BLaER1 treated with 17β-estradiol and CSF1 and Interleukin-3, amounts not matched to agents 10 nM and 100 nM (cell line): ENCODE measurements at regions not wholly inside any gene's neighbourhood (a gene's known extent, or its start where the extent isn't known, plus 50 kb on each side); places are given as distances from the start of the nearest gene placed in this dataset.

Experiments used
- H3K27ac ChIP-seq, 11 experiments: shearing (Covaris generic); formaldehyde crosslinking; 2 replicates each; pipeline ENCODE4 v1.8.1; 2022
- H3K27me3 ChIP-seq, 11 experiments: shearing (Covaris generic); formaldehyde crosslinking; 2 replicates each; pipeline ENCODE4 v1.8.1; 2022
- H3K36me3 ChIP-seq, 11 experiments: shearing (Covaris generic); formaldehyde crosslinking; 2 replicates each; pipeline ENCODE4 v1.8.1; 2022
- H3K4me1 ChIP-seq, 10 experiments: shearing (Covaris generic); formaldehyde crosslinking; 2 replicates each; pipeline ENCODE4 v1.8.1; 2022
- H3K4me2 ChIP-seq, 11 experiments: shearing (Covaris generic); formaldehyde crosslinking; 2 replicates each; pipeline ENCODE4 v1.8.1; 2022
- H3K4me3 ChIP-seq, 10 experiments: shearing (Covaris generic); formaldehyde crosslinking; 2 replicates each; pipeline ENCODE4 v1.8.1; 2022
- H3K9ac ChIP-seq, 11 experiments: shearing (Covaris generic); formaldehyde crosslinking; 2 replicates each; pipeline ENCODE4 v1.8.1; 2022
- H3K9me3 ChIP-seq, 11 experiments: shearing (Covaris generic); formaldehyde crosslinking; replicated peaks in 1 of 11; 2 replicates each; pipeline ENCODE4 v1.8.1; 2022
- H4K20me1 ChIP-seq, 11 experiments: shearing (Covaris generic); formaldehyde crosslinking; 2 replicates each; pipeline ENCODE4 v1.8.1; 2022
- Cebpa-rat ChIP-seq, 11 experiments: shearing (Covaris generic); IDR thresholded peaks; 2 replicates each; pipeline ENCODE4 v1.8.1; 2022

- no peaks in the 10 kb centered on the region for H4K20me1 ChIP-seq
- no peaks in the 10 kb centered on the region for H3K9me3 ChIP-seq
- no peaks in the 10 kb centered on the region for H3K36me3 ChIP-seq
- H3K4me1 ChIP-seq: no peaks in the 10 kb centered on the region
- no peak overlapping the region for H3K4me3 ChIP-seq
- no peak overlapping the region for H3K4me2 ChIP-seq
- H3K9ac ChIP-seq: no peak overlapping the region
- H3K27ac ChIP-seq: no peak overlapping the region
- no peak for TF ChIP-seq Cebpa-rat (IDR thresholded peaks at IDR 0.05)
- H3K27me3 ChIP-seq: no peaks in the 10 kb centered on the region
Measured at GRCh38 chr18:27843783-27844777, 332.9 kb downstream of the CDH2 start.

GRCh38 chr18:27839141-27839540 is 337.8 kb downstream of the CDH2 start:
- H3K4me1 ChIP-seq: no peaks in the 10 kb centered on the region
- H3K9ac ChIP-seq: no peak overlapping the region
- no peaks in the 10 kb centered on the region for H3K9me3 ChIP-seq
- H3K4me2 ChIP-seq: no peak overlapping the region
- H3K4me3 ChIP-seq: no peak overlapping the region
- H3K27me3 ChIP-seq: no peaks in the 10 kb centered on the region
- H4K20me1 ChIP-seq: no peaks in the 10 kb centered on the region
- H3K36me3 ChIP-seq: no peaks in the 10 kb centered on the region
- no peak for TF ChIP-seq Cebpa-rat (IDR thresholded peaks at IDR 0.05)
- no peak overlapping the region for H3K27ac ChIP-seq

GRCh38 chr18:27838225-27838624 is 338.7 kb downstream of the CDH2 start:
- no peak overlapping the region for H3K4me2 ChIP-seq
- H3K4me1 ChIP-seq: no peaks in the 10 kb centered on the region
- no peaks in the 10 kb centered on the region for H3K27me3 ChIP-seq
- no peaks in the 10 kb centered on the region for H4K20me1 ChIP-seq
- no peak overlapping the region for H3K4me3 ChIP-seq
- no peaks in the 10 kb centered on the region for H3K36me3 ChIP-seq
- TF ChIP-seq Cebpa-rat (IDR thresholded peaks at IDR 0.05): no peak
- no peak overlapping the region for H3K9ac ChIP-seq
- no peaks in the 10 kb centered on the region for H3K9me3 ChIP-seq
- H3K27ac ChIP-seq: no peak overlapping the region

GRCh38 chr18:27826101-27826500 is 350.8 kb downstream of the CDH2 start:
- TF ChIP-seq Cebpa-rat (IDR thresholded peaks at IDR 0.05): no peak
- H3K4me1 ChIP-seq: no peaks in the 10 kb centered on the region
- peaks cover 0 to 9% (median 2%) of the 10 kb centered on the region in 11 experiments; a peak in 8 of 22 replicates for H3K9me3 ChIP-seq
- no peak overlapping the region for H3K9ac ChIP-seq
- H3K4me2 ChIP-seq: no peak overlapping the region
- no peak overlapping the region for H3K4me3 ChIP-seq
- no peaks in the 10 kb centered on the region for H3K27me3 ChIP-seq
- H3K27ac ChIP-seq: no peak overlapping the region
- no peaks in the 10 kb centered on the region for H3K36me3 ChIP-seq
- H4K20me1 ChIP-seq: no peaks in the 10 kb centered on the region

- Histone ChIP-seq H4K20me1 (no peaks in the 10 kb centered on the region), H3K9me3 (peaks cover 0 to 9% (median 2%) of the 10 kb centered on the region in 11 experiments; a peak in 8 of 22 replicates), H3K27me3 (no peaks in the 10 kb centered on the region), H3K36me3 (no peaks in the 10 kb centered on the region), H3K4me2 (no peak overlapping the region), H3K9ac (no peak overlapping the region), H3K4me3 (no peak overlapping the region), H3K4me1 (no peaks in the 10 kb centered on the region), H3K27ac (no peak overlapping the region)
- no peak for TF ChIP-seq Cebpa-rat (IDR thresholded peaks at IDR 0.05)
Measured at GRCh38 chr18:27825689-27826088, 351.2 kb downstream of the CDH2 start.

- TF ChIP-seq Cebpa-rat (IDR thresholded peaks at IDR 0.05): no peak
- Histone ChIP-seq H3K4me2 (no peak overlapping the region), H4K20me1 (no peaks in the 10 kb centered on the region), H3K4me3 (no peak overlapping the region), H3K27ac (no peak overlapping the region), H3K9me3 (peaks cover 0 to 9% (median 3%) of the 10 kb centered on the region in 11 experiments; a peak in 9 of 22 replicates), H3K36me3 (no peaks in the 10 kb centered on the region), H3K27me3 (no peaks in the 10 kb centered on the region), H3K9ac (no peak overlapping the region), H3K4me1 (no peaks in the 10 kb centered on the region)
Measured at GRCh38 chr18:27824841-27825681, 351.9 kb downstream of the CDH2 start.

- H3K9ac ChIP-seq: no peak overlapping the region
- H3K4me3 ChIP-seq: no peak overlapping the region
- TF ChIP-seq Cebpa-rat (IDR thresholded peaks at IDR 0.05): no peak
- H3K36me3 ChIP-seq: no peaks in the 10 kb centered on the region
- peaks cover 0 to 3% (median 0%) of the 10 kb centered on the region in 11 experiments; a peak in 1 of 22 replicates for H3K9me3 ChIP-seq
- no peaks in the 10 kb centered on the region for H3K27me3 ChIP-seq
- no peak overlapping the region for H3K4me2 ChIP-seq
- H4K20me1 ChIP-seq: no peaks in the 10 kb centered on the region
- H3K27ac ChIP-seq: no peak overlapping the region
- H3K4me1 ChIP-seq: no peaks in the 10 kb centered on the region
Measured at GRCh38 chr18:27824275-27824674, 352.7 kb downstream of the CDH2 start.

GRCh38 chr18:27823053-27823452 is 353.9 kb downstream of the CDH2 start:
- TF ChIP-seq Cebpa-rat (IDR thresholded peaks at IDR 0.05): no peak
- Histone ChIP-seq H3K36me3 (no peaks in the 10 kb centered on the region), H3K9ac (no peak overlapping the region), H3K9me3 (peaks cover 0 to 3% (median 0%) of the 10 kb centered on the region in 11 experiments; a peak in 1 of 22 replicates), H3K27ac (no peak overlapping the region), H3K4me2 (no peak overlapping the region), H3K4me3 (no peak overlapping the region), H4K20me1 (no peaks in the 10 kb centered on the region), H3K27me3 (no peaks in the 10 kb centered on the region), H3K4me1 (no peaks in the 10 kb centered on the region)

- Histone ChIP-seq H3K4me3 (no peak overlapping the region), H3K4me2 (peak overlapping the region in 3 of 11 experiments; percentile 8 to 60 (median 22); a peak in 3 of 22 replicates), H3K27ac (peak overlapping the region in 3 of 11 experiments; percentile 22 to 39 (median 27); a peak in 2 of 22 replicates), H4K20me1 (no peaks in the 10 kb centered on the region), H3K4me1 (peaks cover 0 to 9% (median 0%) of the 10 kb centered on the region in 10 experiments; a peak in 5 of 20 replicates), H3K9me3 (no peaks in the 10 kb centered on the region; a peak in 1 of 22 replicates), H3K9ac (no peak overlapping the region), H3K27me3 (no peaks in the 10 kb centered on the region), H3K36me3 (no peaks in the 10 kb centered on the region)
- TF ChIP-seq Cebpa-rat (IDR thresholded peaks at IDR 0.05): no peak
Measured at GRCh38 chr18:27808683-27809082, 368.2 kb downstream of the CDH2 start.
